NB4 (cell line): ENCODE measurements at regions not wholly inside any gene's neighbourhood (a gene's known extent, or its start where the extent isn't known, plus 50 kb on each side); places are given as distances from the start of the nearest gene placed in this dataset.

Source experiments
- DNase-seq: peaks from one replicate; pipeline ENCODE4 v3.0.0; 2010; ENCODE audit warnings: low read depth
- H3K4me3 ChIP-seq: one replicate; pipeline ENCODE4 v1.5.1; 2011; ENCODE audit warnings: mild to moderate bottlenecking, low read depth, low read length, moderate library complexity
- MYC ChIP-seq: IDR thresholded peaks from 2 replicates; pipeline ENCODE4 v1.6.1; 2011; ENCODE audit warnings: low read depth, low read length
- POLR2A ChIP-seq: IDR thresholded peaks from 2 replicates; pipeline ENCODE4 v1.6.1; 2011; ENCODE audit warnings: mild to moderate bottlenecking; ENCODE audit not compliant: insufficient read length; ENCODE audit errors: extremely low read depth
- TF ChIP-seq, protein P1 (sequence below): IDR thresholded peaks from one replicate; pipeline ENCODE4 v1.5.1; 2012; ENCODE audit warnings: low read depth, low read length
- TF ChIP-seq, protein P2 (sequence below): IDR thresholded peaks from 2 replicates; pipeline ENCODE4 v1.6.1; 2011; ENCODE audit warnings: low read depth, low read length

DNA sequence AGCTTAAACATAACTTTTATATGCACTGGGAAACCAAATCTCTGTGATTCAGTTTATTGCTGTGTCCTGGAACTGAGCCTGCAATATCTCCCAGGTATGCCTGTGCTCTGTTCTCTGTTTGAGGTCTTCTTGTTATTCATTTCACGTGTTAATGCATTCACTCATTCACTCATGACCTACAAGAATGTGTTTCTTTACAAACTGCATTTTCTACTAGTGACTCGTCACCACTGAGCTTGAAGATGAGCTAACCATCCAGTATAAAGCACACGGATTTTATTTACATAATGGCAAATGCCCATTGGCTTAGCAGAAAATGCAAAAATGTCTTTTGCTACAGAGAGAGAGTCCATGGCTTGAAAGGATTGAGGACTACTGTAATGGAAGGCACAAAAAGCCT, 75.0 kb upstream of the DUSP10 start:
- TF ChIP-seq, protein P1, sequence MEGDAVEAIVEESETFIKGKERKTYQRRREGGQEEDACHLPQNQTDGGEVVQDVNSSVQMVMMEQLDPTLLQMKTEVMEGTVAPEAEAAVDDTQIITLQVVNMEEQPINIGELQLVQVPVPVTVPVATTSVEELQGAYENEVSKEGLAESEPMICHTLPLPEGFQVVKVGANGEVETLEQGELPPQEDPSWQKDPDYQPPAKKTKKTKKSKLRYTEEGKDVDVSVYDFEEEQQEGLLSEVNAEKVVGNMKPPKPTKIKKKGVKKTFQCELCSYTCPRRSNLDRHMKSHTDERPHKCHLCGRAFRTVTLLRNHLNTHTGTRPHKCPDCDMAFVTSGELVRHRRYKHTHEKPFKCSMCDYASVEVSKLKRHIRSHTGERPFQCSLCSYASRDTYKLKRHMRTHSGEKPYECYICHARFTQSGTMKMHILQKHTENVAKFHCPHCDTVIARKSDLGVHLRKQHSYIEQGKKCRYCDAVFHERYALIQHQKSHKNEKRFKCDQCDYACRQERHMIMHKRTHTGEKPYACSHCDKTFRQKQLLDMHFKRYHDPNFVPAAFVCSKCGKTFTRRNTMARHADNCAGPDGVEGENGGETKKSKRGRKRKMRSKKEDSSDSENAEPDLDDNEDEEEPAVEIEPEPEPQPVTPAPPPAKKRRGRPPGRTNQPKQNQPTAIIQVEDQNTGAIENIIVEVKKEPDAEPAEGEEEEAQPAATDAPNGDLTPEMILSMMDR, result no peak
- no peak for TF ChIP-seq MYC
- TF ChIP-seq POLR2A, result no peak
- TF ChIP-seq, protein P2, sequence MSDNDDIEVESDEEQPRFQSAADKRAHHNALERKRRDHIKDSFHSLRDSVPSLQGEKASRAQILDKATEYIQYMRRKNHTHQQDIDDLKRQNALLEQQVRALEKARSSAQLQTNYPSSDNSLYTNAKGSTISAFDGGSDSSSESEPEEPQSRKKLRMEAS, result no peak
- H3K4me3 ChIP-seq, result no peak overlapping the region
- DNase-seq, result no peak

DNA sequence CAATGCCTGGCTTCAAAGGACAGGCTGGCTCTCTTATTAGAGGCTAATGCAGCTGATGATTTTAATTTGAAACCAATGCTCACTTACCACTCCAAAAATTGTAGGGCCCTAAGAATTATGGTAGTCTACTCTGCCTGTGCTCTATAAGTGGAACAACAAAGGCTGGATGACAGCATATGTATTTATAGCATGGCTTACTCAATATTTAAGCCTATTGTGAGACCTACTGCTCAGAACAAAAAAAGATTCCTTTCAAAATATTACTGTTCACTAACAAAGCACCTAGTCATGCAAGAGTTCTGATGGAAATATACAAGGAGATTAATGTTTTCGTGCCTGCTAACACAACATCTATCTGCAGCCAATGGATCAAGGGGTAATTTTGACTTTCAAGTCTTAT, 73.8 kb upstream of the DUSP10 start:
- H3K4me3 ChIP-seq, result no peak overlapping the region
- TF ChIP-seq, protein P1, result no peak
- no peak for TF ChIP-seq POLR2A
- TF ChIP-seq, protein P2, result no peak
- TF ChIP-seq MYC, result no peak
- no peak for DNase-seq

DNA sequence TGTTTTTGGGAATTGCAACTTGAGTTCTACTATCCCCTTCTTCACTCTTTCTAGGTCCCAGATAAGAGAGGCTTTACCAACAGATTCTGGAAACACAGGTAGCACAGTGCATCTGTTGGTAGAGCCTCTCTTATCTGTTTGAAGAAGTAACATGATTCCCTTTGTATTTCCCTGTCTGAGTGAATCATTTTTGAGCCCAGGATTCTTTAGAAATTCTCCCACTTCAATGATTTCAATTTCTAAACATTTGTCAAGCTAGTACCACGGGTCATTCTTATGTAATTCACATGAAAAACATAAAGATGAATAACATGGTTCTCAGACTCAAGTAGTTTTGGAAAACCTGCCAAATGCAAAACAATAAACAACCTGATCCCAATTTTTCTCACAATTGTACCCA, 72.0 kb upstream of the DUSP10 start:
- no peak overlapping the region for H3K4me3 ChIP-seq
- no peak for DNase-seq
- TF ChIP-seq MYC, result no peak
- TF ChIP-seq POLR2A, result no peak
- TF ChIP-seq, protein P1, result no peak
- TF ChIP-seq, protein P2, result no peak

DNA sequence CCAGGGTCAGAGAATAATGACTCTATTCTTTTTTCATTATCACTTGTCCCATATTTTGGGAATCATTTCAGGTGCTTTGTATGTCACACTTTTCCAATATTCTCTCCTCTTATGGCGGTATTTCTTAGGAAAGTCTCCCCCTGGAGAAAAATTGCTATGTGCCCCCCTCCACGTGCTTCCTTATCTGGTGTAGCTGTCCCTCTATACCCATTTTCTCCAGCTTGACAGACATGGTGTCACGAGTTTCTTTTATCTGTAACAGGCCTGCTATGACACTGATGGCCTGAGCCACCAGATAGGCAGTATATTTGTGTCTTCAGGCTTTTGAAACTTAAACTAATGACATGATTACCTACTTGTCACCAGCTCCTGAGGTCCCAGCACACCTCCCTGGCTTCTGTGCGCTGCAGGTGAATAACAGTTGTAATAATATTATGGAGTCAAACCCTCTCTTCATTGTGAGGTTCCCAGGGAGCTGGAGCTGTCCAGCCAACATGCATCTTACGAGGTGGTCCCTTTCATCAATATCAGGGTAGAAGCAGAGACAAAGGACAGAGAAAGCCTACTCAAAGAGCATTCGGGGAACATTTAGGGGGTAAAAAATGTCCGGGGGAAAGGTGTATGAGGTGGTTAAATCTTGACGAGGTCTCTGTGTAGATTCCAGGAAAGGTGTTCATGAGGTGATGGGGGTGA, 71.2 kb upstream of the DUSP10 start:
- no peak for DNase-seq
- H3K4me3 ChIP-seq, result no peak overlapping the region
- TF ChIP-seq, protein P1, result no peak
- TF ChIP-seq MYC (no peak), POLR2A (no peak)
- TF ChIP-seq, protein P2, result no peak

DNA sequence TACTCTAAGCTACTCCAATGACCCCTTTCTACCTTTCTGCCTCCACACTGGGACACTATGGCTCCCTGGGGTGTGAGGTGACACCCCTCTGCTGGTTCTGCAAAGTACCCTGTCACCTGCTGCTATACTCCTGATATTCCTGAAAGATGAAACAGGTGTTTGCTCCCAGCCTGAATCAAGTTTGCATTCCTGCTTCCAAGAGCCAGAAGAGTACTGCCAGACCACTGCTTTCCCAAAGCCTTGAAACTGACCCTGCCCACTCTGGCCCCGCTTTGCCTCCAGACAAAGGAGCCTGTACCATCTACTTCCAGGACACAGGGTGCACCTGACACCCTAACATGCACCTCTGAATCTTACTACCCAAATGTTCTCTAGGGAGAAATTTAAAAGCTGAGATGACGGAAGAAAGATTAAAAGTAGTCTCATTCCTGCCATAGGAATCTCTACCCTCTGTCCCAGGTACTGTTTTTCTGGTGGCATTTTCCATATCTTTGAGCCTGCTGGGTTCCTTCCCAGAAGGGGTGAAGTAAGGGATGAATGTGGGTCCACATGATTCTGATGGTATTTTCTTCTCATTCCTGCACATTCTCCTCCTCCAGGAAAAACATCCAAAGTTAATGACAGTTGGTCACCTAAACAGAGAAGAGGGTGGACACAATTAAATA, 70.3 kb upstream of the DUSP10 start:
- no peak for DNase-seq
- TF ChIP-seq MYC (no peak), POLR2A (no peak)
- TF ChIP-seq, protein P1, result no peak
- TF ChIP-seq, protein P2, result no peak
- H3K4me3 ChIP-seq, result no peak overlapping the region
